ENCODE measurements at regions not wholly inside any gene's neighbourhood (a gene's known extent, or its start where the extent isn't known, plus 50 kb on each side); places are given as distances from the start of the nearest gene placed in this dataset.

GRCh38 chr2:20139407-20140172 lies 85.3 kb downstream of the SDC1 start:
- POLR2A ChIA-PET: interaction anchor here (1.9 kb wide), 1 partner anchor 84 kb away, joined by 8 read pairs; no protein-coding TSS in a partner anchor
- CTCF ChIA-PET: interaction anchor here (0.7 to 15.0 kb wide), 6 partner anchors 9 to 192 kb away, joined by 3 to 215 read pairs (median 4); partner anchors contain the start of gene SDC1
- Histone ChIP-seq H3F3A (replicated peaks; ENCODE audit: insufficient read depth) (no peaks in the 10 kb centered on the region), H3K9me2 (no peaks in the 10 kb centered on the region), H3K9me3 (no peaks in the 10 kb centered on the region), H3K4me3 (ENCODE audit: low read depth in 2 of 2, low read length in 1 of 2) (no peak overlapping the region), H3K4me2 (no peak overlapping the region), H3K36me3 (replicated peaks in 1 of 2; ENCODE audit: control insufficient read depth in 1 of 2, insufficient read depth in 2 of 2, low read length in 1 of 2) (no peaks in the 10 kb centered on the region), H3K9ac (no peak overlapping the region), H3K27me3 (ENCODE audit: insufficient read depth) (no peaks in the 10 kb centered on the region), H2AFZ (ENCODE audit: low read depth) (no peak overlapping the region), H3K79me2 (ENCODE audit: insufficient read depth) (no peaks in the 10 kb centered on the region), H4K20me1 (ENCODE audit: insufficient read depth) (no peaks in the 10 kb centered on the region), H3K4me1 (ENCODE audit: control insufficient read depth in 1 of 2, insufficient read depth in 2 of 2, low read depth in 1 of 2, low read length in 1 of 2) (peaks cover 9 to 27% of the 10 kb centered on the region in 2 experiments; a peak in 2 of 4 replicates), H3K27ac (ENCODE audit: low read depth in 2 of 2, low read length in 1 of 2) (no peak overlapping the region)
- DNase-seq: no peak
- WGBS (ENCODE audit: low lambda C conversion rate): 89% methylated on average over 9 of the region's 9 CpGs
- TF ChIP-seq MAX (IDR thresholded peaks at IDR 0.05; ENCODE audit: low read depth) (no peak), ELF1 (IDR thresholded peaks at IDR 0.05) (no peak), IRF3 (IDR thresholded peaks at IDR 0.05; ENCODE audit: low read depth, low read length) (no peak), SMC3 (IDR thresholded peaks at IDR 0.05; ENCODE audit: low read depth, low read length) (no peak), FOSL2 (IDR thresholded peaks at IDR 0.05; ENCODE audit: borderline replicate concordance, low read depth) (no peak), USF2 (IDR thresholded peaks at IDR 0.05; ENCODE audit: borderline replicate concordance, low read depth, low read length) (no peak), YY1 (IDR thresholded peaks at IDR 0.05; ENCODE audit: low read depth) (no peak), EP300 (IDR thresholded peaks at IDR 0.05; ENCODE audit: borderline replicate concordance in 1 of 2, low read depth in 1 of 2, low read length in 1 of 2) (no peak), MXI1 (IDR thresholded peaks at IDR 0.05; ENCODE audit: low read depth, low read length) (no peak), GATA2 (CRISPR knock-in tag; IDR thresholded peaks at IDR 0.05) (no peak)

GRCh38 chr2:20138696-20139095 lies 86.2 kb downstream of the SDC1 start:
- DNase-seq: no peak
- Histone ChIP-seq H3K9me2 (no peaks in the 10 kb centered on the region), H3F3A (replicated peaks; ENCODE audit: insufficient read depth) (no peaks in the 10 kb centered on the region), H3K4me2 (no peak overlapping the region), H3K27me3 (ENCODE audit: insufficient read depth) (no peaks in the 10 kb centered on the region), H4K20me1 (ENCODE audit: insufficient read depth) (no peaks in the 10 kb centered on the region), H3K9ac (no peak overlapping the region), H2AFZ (ENCODE audit: low read depth) (no peak overlapping the region; the same call in 1 of the 2 replicates), H3K27ac (ENCODE audit: low read depth in 2 of 2, low read length in 1 of 2) (no peak overlapping the region), H3K36me3 (replicated peaks in 1 of 2; ENCODE audit: control insufficient read depth in 1 of 2, insufficient read depth in 2 of 2, low read length in 1 of 2) (no peaks in the 10 kb centered on the region), H3K79me2 (ENCODE audit: insufficient read depth) (no peaks in the 10 kb centered on the region), H3K4me3 (ENCODE audit: low read depth in 2 of 2, low read length in 1 of 2) (no peak overlapping the region), H3K9me3 (no peaks in the 10 kb centered on the region), H3K4me1 (ENCODE audit: control insufficient read depth in 1 of 2, insufficient read depth in 2 of 2, low read depth in 1 of 2, low read length in 1 of 2) (peaks cover 9 to 27% of the 10 kb centered on the region in 2 experiments; a peak in 2 of 4 replicates)
- no peak for TF ChIP-seq MEF2A (IDR thresholded peaks at IDR 0.05; ENCODE audit: borderline replicate concordance, low read depth)
- TF ChIP-seq RXRA (IDR thresholded peaks at IDR 0.05; ENCODE audit: borderline replicate concordance, low read depth): no peak
- TF ChIP-seq YY1 (IDR thresholded peaks at IDR 0.05; ENCODE audit: low read depth): no peak
- TF ChIP-seq CTCF (IDR thresholded peaks at IDR 0.05): no peak
- no peak for TF ChIP-seq RAD21 (IDR thresholded peaks at IDR 0.05; ENCODE audit: low read length)
- TF ChIP-seq GABPA (IDR thresholded peaks at IDR 0.05; ENCODE audit: low read depth): no peak
- no peak for TF ChIP-seq USF1 (IDR thresholded peaks at IDR 0.05; ENCODE audit: borderline replicate concordance, low read depth)
- TF ChIP-seq USF2 (IDR thresholded peaks at IDR 0.05; ENCODE audit: borderline replicate concordance, low read depth, low read length): no peak
- TF ChIP-seq TEAD4 (IDR thresholded peaks at IDR 0.05; ENCODE audit: borderline replicate concordance, insufficient read depth): no peak
- TF ChIP-seq MXI1 (IDR thresholded peaks at IDR 0.05; ENCODE audit: low read depth, low read length): no peak
- ChIA-PET CTCF (interaction anchor here (0.7 to 15.0 kb wide), 7 partner anchors 35 to 504 kb away, joined by 3 to 215 read pairs (median 4); partner anchors contain the start of gene SDC1), POLR2A (interaction anchor here (1.9 kb wide), 1 partner anchor 85 kb away, joined by 8 read pairs; no protein-coding TSS in a partner anchor)
- 64% methylated on average over 6 of the region's 6 CpGs for WGBS (ENCODE audit: low lambda C conversion rate)

Data from SK-N-SH (cell line).